OCI-LY1 (cell line): ENCODE measurements at regions not wholly inside any gene's neighbourhood (a gene's known extent, or its start where the extent isn't known, plus 50 kb on each side); places are given as distances from the start of the nearest gene placed in this dataset.

Experiments used
- H2AFZ ChIP-seq: fragments of 200-600 bp; sonication (generic), shearing (Covaris generic); 2 replicates; pipeline ENCODE4 v1.6.0; 2014; ENCODE audit warnings: antibody characterized with exemption, mild to moderate bottlenecking, low read length
- H3F3A ChIP-seq: fragments of 200-600 bp; sonication (generic), shearing (Covaris generic); 2 replicates; pipeline ENCODE4 v1.6.0; 2014; ENCODE audit warnings: mild to moderate bottlenecking, antibody characterized with exemption, low read length, moderate library complexity; ENCODE audit not compliant: insufficient read depth
- H3K27ac ChIP-seq: fragments of 200-600 bp; sonication (generic); 2 replicates; pipeline ENCODE4 v1.5.1; 2014; ENCODE audit warnings: low read length, mixed run types, mild to moderate bottlenecking, low read depth; ENCODE audit not compliant: poor library complexity, severe bottlenecking
- H3K27me3 ChIP-seq: fragments of 200-600 bp; sonication (generic); 2 replicates; pipeline ENCODE4 v1.6.0; 2014; ENCODE audit warnings: antibody characterized with exemption, mild to moderate bottlenecking, low read length, moderate library complexity; ENCODE audit not compliant: insufficient read depth
- H3K36me3 ChIP-seq: fragments of 200-600 bp; sonication (generic); 2 replicates; pipeline ENCODE4 v1.6.1; 2014; ENCODE audit warnings: mild to moderate bottlenecking, antibody characterized with exemption, low read length, moderate library complexity, mixed read lengths; ENCODE audit not compliant: insufficient read depth
- H3K4me1 ChIP-seq: fragments of 200-600 bp; sonication (generic); 2 replicates; pipeline ENCODE4 v1.5.1; 2014; ENCODE audit warnings: mild to moderate bottlenecking, low read length, moderate library complexity; ENCODE audit not compliant: insufficient read depth, severe bottlenecking
- H3K4me2 ChIP-seq: fragments of 200-600 bp; sonication (generic), shearing (Covaris generic); 2 replicates; pipeline ENCODE4 v1.6.1; 2014; ENCODE audit warnings: low read length
- H3K4me3 ChIP-seq: fragments of 200-600 bp; sonication (generic); 2 replicates; pipeline ENCODE4 v1.5.1; 2014; ENCODE audit warnings: low read length, low read depth, mild to moderate bottlenecking, mixed read lengths; ENCODE audit not compliant: poor library complexity, severe bottlenecking
- H3K79me2 ChIP-seq: fragments of 200-600 bp; shearing (Covaris generic); 2 replicates; pipeline ENCODE4 v1.6.1; 2016; ENCODE audit warnings: mixed run types, low read length, mixed read lengths; ENCODE audit not compliant: insufficient read depth
- H3K9ac ChIP-seq: fragments of 200-600 bp; sonication (generic), shearing (Covaris generic); 2 replicates; pipeline ENCODE4 v1.6.1; 2014; ENCODE audit warnings: mild to moderate bottlenecking, low read length, mixed read lengths
- H3K9me2 ChIP-seq: fragments of 200-600 bp; sonication (generic), shearing (Covaris generic); 2 replicates; pipeline ENCODE4 v1.6.1; 2014; ENCODE audit warnings: low read depth, mild to moderate bottlenecking, low read length, mixed read lengths
- H3K9me3 ChIP-seq: fragments of 200-600 bp; shearing (Covaris generic); 2 replicates; pipeline ENCODE4 v1.6.1; 2014; ENCODE audit warnings: low read length, mixed read lengths
- H4K20me1 ChIP-seq: fragments of 200-600 bp; sonication (generic), shearing (Covaris generic); 2 replicates; pipeline ENCODE4 v1.6.0; 2016; ENCODE audit warnings: mild to moderate bottlenecking, low read length; ENCODE audit not compliant: insufficient read depth
- EZH2 ChIP-seq: fragments of 200-600 bp; sonication (generic), shearing (Covaris generic); IDR thresholded peaks from 2 replicates; pipeline ENCODE4 v1.8.0; 2017; ENCODE audit warnings: borderline replicate concordance, mixed run types, mild to moderate bottlenecking, antibody characterized with exemption, low read length, moderate library complexity, mixed read lengths
- TF ChIP-seq, protein P1 (sequence below): fragments of 200-600 bp; sonication (generic), shearing (Covaris generic); IDR thresholded peaks from 2 replicates; pipeline ENCODE4 v1.5.1; 2017; ENCODE audit warnings: mild to moderate bottlenecking, antibody characterized with exemption, low read length, moderate library complexity, mixed read lengths

DNA sequence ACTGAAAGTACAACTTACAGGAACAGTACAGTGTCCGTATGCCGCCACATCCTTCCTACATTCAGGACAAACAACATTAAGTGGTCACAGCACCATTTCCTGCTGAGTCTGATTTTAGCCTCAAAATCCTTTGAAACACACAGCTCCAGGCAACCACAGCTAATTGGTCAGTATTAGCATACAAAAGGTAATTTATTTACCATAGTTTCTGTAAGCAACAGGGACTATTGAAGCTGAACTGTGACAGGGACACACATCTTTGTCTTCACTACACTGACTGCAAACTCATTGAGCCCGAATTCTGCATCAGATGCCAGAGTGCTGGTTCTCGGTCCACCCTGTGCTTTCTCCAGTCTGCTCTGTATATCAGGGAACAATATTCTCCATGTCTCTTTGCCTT lies 151.8 kb downstream of the ST6GAL2 start:
- Histone ChIP-seq H3K9ac (no peak overlapping the region), H3K4me3 (no peak overlapping the region), H3K9me2 (no peaks in the 10 kb centered on the region), H3K4me1 (no peaks in the 10 kb centered on the region), H3F3A (no peaks in the 10 kb centered on the region), H3K27ac (no peak overlapping the region), H3K9me3 (no peaks in the 10 kb centered on the region), H2AFZ (no peak overlapping the region), H3K4me2 (no peak overlapping the region), H3K79me2 (no peaks in the 10 kb centered on the region), H3K27me3 (no peaks in the 10 kb centered on the region), H3K36me3 (no peaks in the 10 kb centered on the region), H4K20me1 (no peaks in the 10 kb centered on the region)
- TF ChIP-seq EZH2: no peak
- TF ChIP-seq, protein P1, sequence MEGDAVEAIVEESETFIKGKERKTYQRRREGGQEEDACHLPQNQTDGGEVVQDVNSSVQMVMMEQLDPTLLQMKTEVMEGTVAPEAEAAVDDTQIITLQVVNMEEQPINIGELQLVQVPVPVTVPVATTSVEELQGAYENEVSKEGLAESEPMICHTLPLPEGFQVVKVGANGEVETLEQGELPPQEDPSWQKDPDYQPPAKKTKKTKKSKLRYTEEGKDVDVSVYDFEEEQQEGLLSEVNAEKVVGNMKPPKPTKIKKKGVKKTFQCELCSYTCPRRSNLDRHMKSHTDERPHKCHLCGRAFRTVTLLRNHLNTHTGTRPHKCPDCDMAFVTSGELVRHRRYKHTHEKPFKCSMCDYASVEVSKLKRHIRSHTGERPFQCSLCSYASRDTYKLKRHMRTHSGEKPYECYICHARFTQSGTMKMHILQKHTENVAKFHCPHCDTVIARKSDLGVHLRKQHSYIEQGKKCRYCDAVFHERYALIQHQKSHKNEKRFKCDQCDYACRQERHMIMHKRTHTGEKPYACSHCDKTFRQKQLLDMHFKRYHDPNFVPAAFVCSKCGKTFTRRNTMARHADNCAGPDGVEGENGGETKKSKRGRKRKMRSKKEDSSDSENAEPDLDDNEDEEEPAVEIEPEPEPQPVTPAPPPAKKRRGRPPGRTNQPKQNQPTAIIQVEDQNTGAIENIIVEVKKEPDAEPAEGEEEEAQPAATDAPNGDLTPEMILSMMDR: no peak

DNA sequence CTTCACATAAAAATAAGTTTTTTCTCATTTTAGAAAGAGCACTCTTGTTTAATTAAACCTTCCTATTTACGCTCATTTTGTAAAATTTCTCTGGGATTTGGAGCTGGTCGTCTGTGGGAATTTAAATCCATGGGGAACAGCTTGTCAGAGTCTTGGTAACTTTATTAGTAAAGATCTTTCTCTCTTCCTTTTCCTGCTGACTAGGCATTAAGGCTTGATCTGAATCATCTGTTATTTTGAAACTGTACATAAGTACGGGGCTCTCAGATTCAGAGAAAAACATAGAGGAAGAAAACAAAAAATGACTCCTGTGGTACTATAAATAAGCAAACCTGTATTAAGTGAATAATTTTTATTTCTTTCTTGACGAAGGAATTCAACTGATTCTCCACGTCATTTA lies 150.2 kb downstream of the ST6GAL2 start:
- TF ChIP-seq, protein P1: no peak
- TF ChIP-seq EZH2: no peak
- no peaks in the 10 kb centered on the region for H3K36me3 ChIP-seq
- H3K4me1 ChIP-seq: no peaks in the 10 kb centered on the region
- no peaks in the 10 kb centered on the region for H3K9me3 ChIP-seq
- H3K9me2 ChIP-seq: no peaks in the 10 kb centered on the region
- H3K4me3 ChIP-seq: no peak overlapping the region
- H4K20me1 ChIP-seq: no peaks in the 10 kb centered on the region
- H3K4me2 ChIP-seq: no peak overlapping the region
- H3K27ac ChIP-seq: no peak overlapping the region
- H3F3A ChIP-seq: no peaks in the 10 kb centered on the region
- no peak overlapping the region for H2AFZ ChIP-seq
- H3K79me2 ChIP-seq: no peaks in the 10 kb centered on the region
- no peaks in the 10 kb centered on the region for H3K27me3 ChIP-seq
- no peak overlapping the region for H3K9ac ChIP-seq

GRCh38 chr2:106736221-106736620 lies 149.7 kb downstream of the ST6GAL2 start:
- Histone ChIP-seq H3K4me1 (no peaks in the 10 kb centered on the region), H3K4me3 (no peak overlapping the region), H4K20me1 (no peaks in the 10 kb centered on the region), H3K9me2 (no peaks in the 10 kb centered on the region), H3F3A (no peaks in the 10 kb centered on the region), H3K27me3 (no peaks in the 10 kb centered on the region), H3K27ac (no peak overlapping the region), H3K9ac (no peak overlapping the region), H3K36me3 (no peaks in the 10 kb centered on the region), H3K9me3 (no peaks in the 10 kb centered on the region), H2AFZ (no peak overlapping the region), H3K4me2 (no peak overlapping the region), H3K79me2 (no peaks in the 10 kb centered on the region)
- no peak for TF ChIP-seq EZH2
- TF ChIP-seq, protein P1: no peak
